Hematopoietic multipotent progenitor cell (in vitro differentiated cells): ENCODE measurements at regions not wholly inside any gene's neighbourhood (a gene's known extent, or its start where the extent isn't known, plus 50 kb on each side); places are given as distances from the start of the nearest gene placed in this dataset.
"Not testable (repeated sequence)": the region's sequence is repeated elsewhere in the genome, so short reads cannot be mapped to it uniquely, and the experiment has no call there.

Experiments used
- DNase-seq, 3 donors: peaks; one replicate each; pipeline ENCODE4 v3.0.0-alpha.2; 2011 to 2015; ENCODE audit warnings: low read depth in 2 of 3, low spot score in 2 of 3

DNA sequence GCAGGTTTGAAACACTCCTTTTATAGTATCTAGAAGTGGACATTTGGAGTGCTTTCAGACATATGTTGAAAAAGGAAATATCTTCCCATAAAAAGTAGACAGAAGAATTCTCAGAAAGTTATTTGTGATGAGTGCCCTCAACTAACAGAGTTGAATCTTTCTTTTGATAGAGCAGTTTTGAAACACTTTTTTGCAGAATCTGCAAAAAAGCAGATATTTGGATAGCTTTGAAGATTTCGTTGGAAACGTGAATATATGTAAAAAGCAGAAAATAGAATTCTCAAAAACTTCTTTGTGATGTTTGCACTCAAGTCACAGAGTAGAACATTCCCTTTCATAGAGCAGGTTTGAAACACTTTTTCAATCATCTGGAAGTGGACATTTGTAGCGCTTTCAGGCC lies 676.4 kb upstream of the ZNF337 start:
- not testable (repeated sequence) for DNase-seq

DNA sequence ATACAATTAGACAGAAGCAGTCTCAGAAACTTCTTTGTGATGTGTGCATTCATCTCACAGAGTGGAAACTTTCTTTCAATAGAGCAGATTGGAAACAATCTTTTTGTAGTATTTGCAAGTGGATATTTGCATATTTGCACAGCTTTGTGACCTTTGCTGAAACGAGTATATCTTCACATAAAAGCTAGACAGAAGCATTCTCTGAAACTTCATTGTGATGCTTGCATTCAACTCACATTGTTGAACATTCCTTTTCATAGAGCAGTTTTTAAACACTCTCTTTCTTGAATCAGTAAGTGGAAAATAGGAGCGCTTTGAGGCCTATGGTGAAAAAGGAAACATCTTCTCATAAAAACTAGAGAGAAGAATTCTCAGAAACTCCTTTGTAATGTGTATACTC lies 657.9 kb upstream of the ZNF337 start:
- DNase-seq = no peak

DNA sequence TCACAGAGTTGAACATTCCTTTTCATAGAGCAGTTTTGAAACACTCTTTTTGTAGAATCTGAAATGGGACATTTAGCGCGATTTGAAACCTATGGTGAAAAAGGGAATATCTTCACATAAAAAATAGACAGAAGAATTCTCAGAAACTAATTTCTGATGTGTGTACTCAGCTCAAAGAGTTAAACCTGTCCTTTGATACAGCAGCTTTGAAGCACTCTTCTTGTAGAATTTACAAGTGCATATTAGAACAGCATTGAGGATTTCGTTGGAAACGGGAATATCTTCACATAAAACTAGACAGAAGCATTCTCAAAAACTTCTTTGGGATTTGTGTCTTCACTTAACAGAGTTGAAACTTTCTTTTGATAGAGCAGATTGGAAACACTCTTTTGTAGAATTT lies 650.7 kb upstream of the ZNF337 start:
- DNase-seq = no peak

DNA sequence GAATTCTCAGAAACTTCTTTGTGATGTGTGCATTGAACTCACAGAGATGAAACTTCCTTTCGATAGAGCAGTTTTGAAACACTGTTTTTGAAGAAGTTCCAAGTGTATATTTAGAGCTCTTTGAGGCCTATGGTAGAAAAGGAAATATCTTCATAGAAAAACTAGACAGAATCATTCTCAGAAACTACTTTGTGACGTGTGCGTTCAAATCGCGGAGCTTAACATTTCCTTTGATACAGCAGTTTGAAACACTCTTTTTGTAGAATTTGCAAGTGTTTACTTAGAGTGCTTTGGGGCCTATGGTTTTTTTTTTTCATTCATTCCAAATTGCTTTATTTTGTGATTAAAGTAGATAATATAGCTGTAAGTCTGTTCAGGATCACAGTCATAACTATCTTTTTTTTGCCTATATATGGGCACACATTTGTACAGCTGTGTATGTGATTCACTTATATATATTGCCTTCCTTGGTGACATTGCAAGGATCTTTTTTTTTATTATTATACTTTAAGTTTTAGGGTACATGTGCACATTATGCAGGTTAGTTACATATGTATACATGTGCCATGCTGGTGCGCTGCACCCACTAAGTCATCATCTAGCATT lies 643.9 kb upstream of the ZNF337 start:
- DNase-seq = not testable (repeated sequence)

DNA sequence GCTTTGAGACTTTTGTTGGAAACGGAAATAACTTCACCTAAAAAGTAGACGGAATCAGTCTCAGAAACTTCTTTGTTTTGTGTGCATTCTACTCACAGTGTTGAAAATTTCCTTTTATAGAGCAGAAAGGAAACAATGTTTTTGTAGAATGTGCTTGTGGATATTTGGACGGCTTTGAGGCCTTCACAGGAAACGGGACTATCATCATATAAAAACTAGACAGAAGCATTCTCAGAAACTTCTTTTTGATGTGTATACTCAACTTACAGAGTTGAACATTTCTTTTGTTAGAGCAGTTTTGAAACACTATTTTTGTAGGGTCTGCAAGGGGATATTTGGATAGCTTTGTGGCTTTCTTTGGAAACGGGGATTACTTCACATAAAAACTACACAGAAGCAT lies 627.5 kb upstream of the ZNF337 start:
- no peak for DNase-seq

DNA sequence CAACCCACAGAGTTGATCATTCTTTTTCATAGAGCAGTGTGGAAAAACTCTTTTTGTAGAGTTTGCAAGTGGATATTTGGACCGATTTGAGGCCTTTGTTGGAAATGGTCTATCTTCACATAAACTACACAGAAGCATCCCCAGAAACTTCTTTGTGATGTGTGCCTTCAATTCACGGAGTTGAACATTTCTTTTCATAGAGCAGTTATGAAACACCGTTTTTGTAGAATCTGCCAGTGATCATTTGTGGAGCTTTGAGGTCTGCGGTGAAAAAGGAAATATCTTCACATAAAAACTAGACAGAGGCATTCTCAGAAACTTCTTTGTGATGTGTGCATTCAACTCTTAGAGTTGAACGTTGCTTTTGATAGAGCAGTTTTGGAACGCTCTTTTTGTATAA lies 618.4 kb upstream of the ZNF337 start:
- DNase-seq = no peak

DNA sequence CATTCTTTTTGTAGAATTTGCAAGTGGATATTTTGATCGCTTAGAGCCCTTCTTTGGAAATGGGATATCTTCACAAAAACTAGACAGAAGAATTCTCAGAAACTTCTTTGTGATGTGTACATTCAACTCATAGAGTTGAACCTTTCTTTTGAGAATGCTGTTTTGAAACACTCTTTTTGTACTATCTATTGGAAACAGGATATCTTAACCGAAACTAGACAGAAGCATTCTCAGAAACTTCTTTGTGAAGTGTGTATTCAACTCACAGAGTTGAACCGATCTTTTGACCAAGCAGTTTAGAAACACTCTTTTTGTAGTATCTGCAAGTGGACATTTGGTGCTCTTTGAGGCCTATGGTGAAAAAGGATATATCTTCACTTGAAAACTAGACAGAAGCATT lies 613.1 kb upstream of the ZNF337 start:
- not testable (repeated sequence) for DNase-seq

DNA sequence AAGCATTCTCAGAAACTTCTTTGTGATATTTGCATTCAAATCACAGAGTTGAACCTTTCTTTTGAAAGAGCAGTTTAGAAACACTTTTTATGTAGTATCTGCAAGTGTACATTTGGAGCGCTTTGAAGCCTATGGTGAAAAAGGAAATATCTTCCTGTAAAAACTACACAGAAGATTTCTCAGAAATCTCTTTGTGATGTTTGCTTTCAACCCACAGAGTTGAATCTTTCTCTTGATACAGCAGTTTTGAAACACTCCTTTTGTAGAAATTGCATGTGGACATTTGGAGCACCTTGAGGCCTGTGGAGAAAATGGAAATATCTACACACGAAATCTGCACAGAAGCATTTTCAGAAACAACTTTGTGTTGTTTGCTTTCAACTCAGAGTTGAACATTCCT lies 612.3 kb upstream of the ZNF337 start:
- DNase-seq = no peak

DNA sequence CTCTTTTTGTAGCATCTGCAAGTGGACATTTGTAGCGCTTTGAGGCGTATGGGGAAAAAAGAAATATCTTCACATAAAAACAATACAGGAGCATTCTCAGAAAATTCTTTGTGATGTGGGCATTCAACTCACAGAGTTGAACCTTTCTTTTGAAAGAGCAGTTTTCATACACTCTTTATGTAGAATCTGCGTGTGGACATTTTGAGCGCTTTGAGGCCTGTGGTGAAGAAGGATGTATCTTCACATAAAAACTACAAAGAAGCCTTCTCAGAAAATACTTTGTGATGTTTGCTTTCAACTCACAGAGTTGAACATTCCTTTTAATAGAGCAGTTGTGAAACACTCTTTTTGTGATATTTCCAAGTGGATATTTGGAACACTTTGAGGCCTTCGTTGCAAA lies 598.4 kb upstream of the ZNF337 start:
- no peak for DNase-seq

DNA sequence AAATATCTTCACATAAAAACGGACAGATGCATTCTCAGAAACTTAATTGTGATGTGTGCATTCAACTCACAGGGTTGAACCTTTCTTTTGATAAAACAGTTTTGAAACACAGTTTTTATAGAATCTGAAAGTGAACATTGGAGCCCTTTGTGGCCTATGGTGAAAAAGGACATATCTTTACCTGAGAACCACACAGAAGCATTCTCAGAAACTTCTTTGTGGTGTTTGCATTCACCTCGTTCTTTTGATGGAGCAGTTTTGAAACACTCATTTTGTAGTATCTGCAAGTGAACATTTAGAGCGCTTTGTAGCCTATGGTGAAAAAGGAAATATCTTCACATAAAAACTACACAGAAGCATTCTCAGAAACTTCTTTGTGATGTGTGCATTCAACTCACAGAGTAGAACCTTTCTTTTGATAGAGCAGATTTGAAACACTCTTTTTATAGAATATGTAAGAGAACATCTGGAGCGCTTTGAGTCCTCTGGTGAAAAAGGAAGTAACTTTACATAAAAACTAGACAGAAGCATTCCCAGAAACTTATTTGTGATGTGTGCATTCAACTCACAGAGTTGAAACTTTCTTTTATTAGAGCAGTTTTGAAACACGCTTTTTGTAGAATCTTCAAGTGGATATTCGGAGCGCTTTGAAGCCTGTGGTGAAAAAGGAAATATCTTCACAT lies 591.9 kb upstream of the ZNF337 start:
- not testable (repeated sequence) for DNase-seq

DNA sequence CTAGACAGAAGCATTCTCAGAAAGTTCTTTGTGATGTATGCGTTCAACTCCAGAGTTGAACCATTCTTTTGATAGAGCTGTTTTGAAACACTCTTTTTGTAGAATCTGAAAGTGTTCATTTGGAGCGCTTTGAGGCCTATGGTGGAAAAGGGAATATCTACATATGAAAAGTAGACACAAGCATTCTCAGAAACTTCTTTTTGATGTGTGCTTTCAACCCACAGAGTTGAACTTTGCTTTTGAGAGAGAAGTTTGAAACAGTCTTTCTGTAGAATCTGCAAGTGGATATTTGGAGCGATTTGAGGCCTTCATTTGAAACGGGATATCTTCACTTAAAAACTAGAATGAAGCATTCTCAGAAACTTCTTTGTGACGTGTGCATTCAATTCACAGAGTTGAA lies 582.6 kb upstream of the ZNF337 start:
- no peak for DNase-seq

DNA sequence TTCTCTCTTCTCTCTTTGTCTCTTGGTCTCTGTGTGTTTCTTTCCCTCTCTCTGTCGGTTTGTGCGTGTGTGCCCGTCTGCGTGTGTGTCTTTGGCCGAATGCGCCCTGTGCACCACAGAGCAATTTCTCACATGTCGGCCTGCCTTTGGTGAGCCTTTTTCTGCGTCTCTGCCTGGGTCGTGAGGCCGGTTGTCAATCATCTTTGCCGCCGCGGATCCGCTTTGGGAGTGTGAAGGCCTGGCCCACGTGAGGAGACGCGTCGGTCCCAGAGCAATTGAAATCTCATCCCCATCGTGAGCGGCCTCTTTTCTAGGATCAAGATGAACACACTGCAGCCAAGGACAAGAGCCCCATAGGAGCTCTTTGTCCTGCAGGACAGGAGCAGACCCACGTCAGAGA lies 580.7 kb upstream of the ZNF337 start:
- no peak for DNase-seq

DNA sequence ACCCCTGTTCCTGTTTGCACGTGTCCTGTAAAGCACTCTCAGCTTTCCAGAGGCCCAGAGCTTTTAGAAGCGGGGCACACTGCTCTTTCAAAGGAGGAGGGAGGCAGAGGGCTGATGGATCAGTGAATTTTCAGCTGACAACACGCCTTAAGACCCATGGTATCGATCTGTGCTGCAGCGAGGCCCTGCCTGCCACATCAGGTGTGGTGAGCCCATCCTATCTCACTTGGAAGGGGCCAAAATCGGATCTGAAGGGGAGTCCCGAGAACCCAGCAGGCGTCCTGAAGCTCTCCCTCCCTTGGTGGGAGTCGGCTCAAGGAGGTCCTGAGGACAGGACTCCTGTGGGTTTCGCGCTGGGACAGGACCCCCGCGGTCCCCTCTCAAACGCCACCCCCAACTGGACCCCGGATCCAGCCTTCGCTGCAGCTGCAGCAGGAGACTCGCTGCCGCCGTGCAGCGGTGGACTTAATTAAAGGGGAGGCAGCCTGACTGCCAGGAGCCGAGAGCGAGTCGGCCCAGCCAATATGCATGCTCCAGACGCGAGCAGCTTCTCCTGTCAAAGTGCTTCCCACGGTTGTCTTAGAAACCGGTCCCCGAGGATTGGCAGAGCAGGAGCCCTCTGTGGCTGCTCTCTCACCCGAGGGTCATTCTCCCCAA lies 580.0 kb upstream of the ZNF337 start:
- DNase-seq = no peak

DNA sequence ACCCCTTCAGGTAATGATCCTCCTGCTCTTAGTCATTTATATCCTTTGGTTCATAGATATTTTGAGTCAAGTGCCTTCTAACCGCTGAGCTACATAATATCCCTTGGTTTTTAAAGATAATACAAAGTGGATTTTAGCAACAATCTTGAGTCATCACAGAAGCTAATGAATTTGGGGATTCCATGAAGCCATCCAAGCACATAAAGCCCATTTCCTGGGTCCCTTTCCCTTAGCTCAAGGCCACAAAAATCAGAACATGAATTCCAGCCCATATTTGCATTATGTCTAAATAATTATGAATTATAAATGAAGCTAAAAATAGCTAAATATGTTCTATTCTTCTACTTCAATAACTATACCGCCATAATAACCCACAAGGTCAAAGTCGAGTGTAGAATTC lies 572.1 kb upstream of the ZNF337 start:
- DNase-seq = not testable (repeated sequence)

DNA sequence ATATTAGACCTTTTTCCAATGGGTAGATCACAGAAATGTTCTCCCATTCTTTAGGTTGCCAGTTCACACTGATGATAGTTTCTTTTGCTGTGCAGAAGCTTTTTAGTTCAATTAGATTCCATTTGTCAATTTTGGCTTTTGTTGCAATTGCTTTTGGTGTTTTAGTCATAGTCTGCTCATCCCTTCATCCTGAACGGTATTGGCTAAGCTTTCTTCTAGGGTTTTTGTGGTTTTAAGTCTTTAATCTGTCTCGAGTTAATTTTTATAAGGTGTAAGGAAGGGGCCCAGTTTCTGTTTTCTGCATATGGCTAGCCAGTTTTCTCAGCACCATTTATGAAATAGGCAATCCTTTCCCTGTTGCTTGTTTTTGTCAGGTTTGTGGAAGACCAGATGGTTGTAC lies 564.3 kb upstream of the ZNF337 start:
- not testable (repeated sequence) for DNase-seq

DNA sequence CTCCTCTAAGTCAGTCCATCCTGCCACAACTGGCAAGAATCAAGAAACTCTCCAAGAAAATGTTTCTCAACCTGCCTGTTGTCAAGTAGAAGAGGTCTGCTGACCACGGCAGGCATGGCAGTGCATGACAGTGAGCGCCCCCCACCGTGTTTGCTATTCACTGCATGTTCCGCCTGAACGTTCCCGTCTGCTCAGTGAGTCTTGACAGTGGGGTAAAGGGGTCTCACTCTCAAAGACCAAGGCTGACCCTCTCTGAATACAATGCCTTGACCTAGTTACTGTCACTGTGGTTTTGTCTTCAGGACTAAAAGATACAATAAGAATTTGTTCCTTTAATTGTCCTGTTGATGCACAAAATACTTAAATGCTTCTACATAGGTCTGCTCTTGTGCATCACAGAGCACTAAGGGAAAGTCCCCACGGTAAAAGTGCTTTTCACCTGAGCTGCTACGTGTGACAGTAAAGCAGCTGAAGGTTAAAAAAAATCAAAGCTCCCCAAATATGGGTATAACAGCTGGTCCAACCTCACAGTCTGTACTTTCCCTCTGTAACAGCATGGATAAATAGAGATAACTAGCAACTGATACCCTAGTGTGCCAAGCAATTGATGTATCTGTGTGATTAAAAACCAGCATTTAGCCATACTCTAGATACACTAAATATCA lies 555.8 kb upstream of the ZNF337 start:
- DNase-seq = not testable (repeated sequence)

DNA sequence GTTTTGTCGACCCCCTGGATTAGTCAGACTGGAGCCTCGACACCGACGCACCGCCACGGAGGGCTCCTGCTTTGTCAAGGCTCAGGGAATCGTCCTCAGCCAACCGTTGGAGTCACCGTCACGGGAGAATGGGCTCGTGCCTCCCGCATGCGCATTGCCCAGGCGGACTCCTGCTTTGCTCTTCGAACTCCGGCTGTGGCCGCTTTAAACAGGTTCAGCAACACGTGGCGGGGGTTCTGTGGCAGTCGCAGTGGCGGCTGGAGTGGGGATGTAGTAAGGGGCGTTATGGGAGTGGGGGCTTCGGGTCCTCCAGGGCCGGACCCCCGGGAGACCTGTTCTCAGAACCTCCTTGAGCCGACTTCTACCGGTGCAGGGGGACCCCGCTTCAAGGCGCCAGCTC lies 554.7 kb upstream of the ZNF337 start:
- not testable (repeated sequence) for DNase-seq

DNA sequence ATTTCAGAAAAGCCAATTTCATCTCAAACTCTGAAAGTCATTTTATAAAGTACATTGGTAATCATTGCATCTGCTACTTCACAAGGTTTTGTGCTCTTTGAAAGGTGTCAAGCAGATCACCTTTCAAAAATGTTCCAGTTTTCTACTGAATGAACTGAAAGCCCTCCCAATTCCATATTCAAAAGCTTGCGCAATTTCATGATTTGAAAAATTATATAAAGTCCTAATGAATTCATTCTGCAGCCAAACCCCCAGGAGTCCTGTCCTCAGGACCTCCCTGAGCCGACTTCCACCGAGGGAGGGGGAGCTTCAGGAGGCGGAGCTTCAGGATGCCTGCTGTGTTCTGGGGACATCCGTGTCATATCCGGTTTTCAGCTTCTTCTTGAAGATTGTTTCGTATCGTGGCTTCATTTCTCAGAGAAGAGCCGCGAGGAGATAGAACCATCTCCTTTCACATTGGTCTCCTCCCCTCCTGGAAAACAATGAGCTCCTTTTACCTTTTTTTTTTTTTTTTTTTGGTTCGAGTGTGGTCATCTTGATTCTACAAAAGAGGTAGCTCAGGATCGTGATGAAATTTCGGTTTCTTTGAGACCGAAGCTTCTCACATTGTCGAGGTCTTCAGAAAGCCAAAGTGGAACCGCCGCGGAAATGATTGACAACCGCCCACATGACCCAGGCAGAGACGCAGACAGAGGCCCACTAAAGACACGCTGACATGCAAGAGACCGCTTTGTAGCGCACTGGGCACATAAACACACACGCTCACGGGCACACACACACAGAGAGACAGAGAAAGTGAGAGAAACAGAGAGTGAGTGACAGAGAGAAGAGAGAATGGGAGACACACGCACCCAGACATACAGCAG lies 553.8 kb upstream of the ZNF337 start:
- not testable (repeated sequence) for DNase-seq

DNA sequence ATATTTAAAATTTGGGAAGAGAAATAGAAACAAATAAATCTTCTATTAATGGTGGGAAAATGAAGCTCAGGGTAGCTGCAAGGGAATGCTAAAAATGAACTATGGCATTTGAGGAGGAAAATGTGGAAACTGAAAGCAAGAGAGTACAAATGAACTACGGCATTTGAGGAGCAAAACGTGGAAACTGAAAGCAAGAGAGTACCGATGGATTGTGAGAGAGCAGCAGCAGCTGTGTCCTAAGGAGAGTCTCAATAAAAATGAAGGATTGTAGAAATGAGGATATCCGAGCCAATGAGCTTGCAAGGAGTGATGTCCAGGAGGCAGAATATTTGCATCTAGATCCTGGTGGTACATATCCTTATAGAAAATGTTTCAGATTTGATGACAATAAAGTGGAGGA lies 547.1 kb upstream of the ZNF337 start:
- no peak for DNase-seq

DNA sequence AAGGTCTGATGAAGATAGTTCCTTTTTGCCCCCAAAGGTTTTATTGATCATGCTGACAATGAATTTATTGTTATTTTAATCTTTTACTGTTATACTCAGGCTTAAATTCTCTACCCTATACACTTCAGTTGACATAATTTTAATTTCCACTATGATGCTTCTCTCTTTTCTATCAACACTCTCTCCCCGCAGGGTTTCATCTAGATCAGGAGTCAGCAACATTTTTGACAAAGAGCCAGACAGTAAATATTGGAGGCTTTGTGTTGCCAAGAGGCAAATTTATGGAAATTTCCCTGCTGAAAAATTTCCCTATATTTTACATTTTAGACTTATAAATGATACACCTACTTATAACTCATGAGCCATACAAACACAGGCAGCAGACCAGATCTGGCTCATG lies 524.0 kb upstream of the ZNF337 start:
- not testable (repeated sequence) for DNase-seq

DNA sequence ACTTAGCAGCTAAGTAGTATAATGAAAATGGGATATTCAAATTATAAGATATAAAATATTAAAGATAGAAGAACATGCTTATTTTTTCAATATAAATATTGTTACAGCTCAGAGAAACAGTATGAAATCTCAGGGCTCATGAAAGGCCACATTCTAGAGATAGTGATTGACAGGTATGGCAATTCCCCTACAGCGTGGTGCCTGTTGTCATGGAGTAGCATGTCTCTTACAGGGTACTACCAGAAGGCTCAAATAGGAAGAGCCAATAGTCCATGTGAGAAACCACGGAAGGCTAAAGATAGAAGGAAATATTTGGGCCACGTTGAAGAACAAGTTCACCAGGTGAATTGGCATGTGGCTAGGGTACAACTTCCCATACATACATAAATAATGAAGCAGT lies 522.9 kb upstream of the ZNF337 start:
- not testable (repeated sequence) for DNase-seq
